ENCODE measurements at regions not wholly inside any gene's neighbourhood (a gene's known extent, or its start where the extent isn't known, plus 50 kb on each side); places are given as distances from the start of the nearest gene placed in this dataset.
"Not testable (repeated sequence)": the region's sequence is repeated elsewhere in the genome, so short reads cannot be mapped to it uniquely, and the experiment has no call there.

DNA sequence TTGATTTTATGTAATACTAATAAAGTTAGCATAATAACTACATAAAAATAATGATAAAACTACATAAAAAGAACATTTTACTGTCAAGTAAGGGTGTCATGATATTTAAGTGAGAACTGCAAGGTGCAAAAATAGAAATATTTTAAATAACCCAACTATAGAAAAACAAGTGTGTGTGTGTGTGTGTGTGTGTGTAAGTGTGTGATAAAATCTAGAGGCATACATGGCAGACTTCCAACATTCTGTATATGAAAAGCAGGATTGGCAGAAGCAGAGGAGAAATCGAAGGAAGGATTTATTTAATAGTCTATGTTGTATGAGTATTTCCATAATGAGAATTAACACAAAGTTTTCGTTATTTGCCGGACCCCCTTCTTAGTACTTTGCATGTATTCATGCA is 334.1 kb downstream of the KCNJ2 start:
- DNase-seq (ENCODE audit: low read depth in 4 of 4, low spot score in 2 of 4), result no peak

DNA sequence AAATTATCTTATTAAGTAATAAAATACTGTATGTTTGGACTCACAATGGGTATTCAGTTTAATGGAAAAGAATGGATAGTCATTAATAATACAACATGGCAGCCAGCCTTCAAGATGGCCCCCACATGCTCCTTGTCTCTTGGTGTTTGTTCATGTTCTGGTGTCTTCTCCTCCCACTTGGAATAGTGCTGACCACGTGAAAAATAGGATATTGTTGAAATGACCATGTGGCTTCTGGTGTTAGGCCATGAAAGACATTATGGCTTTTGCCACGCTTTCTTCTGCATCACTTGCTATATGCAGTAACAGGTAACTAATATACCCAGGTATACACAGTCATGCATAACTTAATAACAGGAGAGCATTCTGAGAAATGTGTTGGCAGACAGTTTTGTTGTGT is 341.0 kb downstream of the KCNJ2 start:
- DNase-seq (ENCODE audit: low read depth in 4 of 4, low spot score in 2 of 4), result no peak

DNA sequence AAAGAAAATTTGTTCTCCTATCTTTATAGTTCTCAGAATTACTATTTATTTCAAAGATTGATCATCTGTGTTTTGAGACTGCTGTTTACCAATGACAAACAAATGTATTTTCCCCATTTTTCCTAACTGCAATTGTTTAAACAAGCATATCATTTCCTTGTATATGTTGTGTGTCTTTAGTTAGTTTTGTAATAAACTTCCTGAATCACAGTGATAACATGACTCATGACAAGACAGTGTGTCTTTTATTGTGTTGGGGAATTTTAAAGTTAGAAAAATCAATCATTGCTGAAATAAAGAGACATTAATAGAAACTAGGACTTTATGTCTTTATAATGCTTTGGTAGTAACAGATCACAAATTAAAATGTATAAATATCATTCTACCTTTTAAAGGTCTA is 348.5 kb downstream of the KCNJ2 start:
- no peak for DNase-seq (ENCODE audit: low read depth in 4 of 4, low spot score in 2 of 4)

- no peak for DNase-seq (ENCODE audit: low read depth in 4 of 4, low spot score in 2 of 4)
These were observed 350.0 kb downstream of the KCNJ2 start for GRCh38 chr17:70519300-70519699.

GRCh38 chr17:70520447-70520846 is 351.1 kb downstream of the KCNJ2 start:
- no peak for DNase-seq (ENCODE audit: low read depth in 4 of 4, low spot score in 2 of 4)

GRCh38 chr17:70520956-70521355 is 351.6 kb downstream of the KCNJ2 start:
- DNase-seq (ENCODE audit: low read depth in 4 of 4, low spot score in 2 of 4), result no peak

DNA sequence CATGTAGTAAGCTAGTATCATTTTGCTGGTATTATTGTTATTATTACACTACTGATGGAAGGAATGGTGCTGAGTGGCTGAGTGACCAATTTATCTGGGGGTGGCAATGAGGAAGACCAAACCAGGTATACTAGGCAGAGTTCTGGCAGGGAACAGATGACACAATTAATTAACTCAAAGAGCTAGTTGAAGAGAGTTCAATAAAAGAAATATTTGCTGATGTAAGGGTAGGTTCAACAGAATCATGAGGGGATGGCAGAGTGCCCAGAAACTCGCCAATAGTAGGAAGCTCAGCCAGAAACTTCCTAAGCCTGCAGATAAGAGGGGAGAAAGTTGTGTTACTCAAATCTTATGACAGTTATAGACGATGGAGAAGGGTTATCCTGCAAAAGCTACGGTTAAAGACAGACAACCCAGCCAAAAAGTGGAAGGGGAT is 352.5 kb downstream of the KCNJ2 start:
- no peak for DNase-seq (ENCODE audit: low read depth in 4 of 4, low spot score in 2 of 4)

- DNase-seq (ENCODE audit: low read depth in 4 of 4, low spot score in 2 of 4), result no peak
These were observed 354.1 kb downstream of the KCNJ2 start for GRCh38 chr17:70523426-70523825.

DNA sequence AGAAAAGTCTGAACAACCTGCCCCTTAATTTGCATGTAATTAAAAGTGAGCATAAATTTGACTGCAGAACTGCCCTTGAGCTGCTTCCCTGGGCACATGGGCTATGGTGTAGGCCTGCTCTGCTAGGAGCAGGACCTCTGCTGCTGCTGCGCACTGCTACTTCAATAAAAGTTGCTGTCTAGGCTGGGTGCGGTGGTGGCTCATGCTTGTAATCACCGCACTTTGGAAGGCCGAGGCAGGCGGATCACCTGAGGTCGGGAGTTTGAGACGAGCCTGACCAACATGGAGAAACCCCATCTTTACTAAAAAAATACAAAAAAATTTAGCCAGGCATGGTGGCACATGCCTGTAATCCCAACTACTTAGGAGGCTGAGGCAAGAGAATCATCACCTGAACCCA is 355.7 kb downstream of the KCNJ2 start:
- not testable (repeated sequence) for DNase-seq (ENCODE audit: low read depth in 4 of 4, low spot score in 2 of 4)

DNA sequence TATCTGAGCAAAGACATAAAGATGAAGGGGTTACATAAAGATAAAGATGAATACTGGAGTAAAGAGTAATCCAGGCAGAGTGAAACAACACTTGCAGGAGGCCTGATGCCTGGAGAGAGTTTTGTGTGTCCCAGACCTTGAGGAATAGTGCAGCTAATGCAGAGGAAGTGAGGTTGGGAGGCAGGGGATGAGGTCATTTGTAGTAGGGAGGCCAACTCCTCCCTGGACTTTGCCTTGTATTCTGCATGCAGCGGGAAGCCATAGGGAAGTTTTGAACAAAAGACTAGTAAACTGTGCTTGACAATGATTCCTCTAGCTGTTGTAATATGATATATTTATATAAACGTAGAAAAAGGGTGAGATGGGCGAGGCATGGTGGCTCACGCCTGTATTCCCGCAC is 356.6 kb downstream of the KCNJ2 start:
- DNase-seq (ENCODE audit: low read depth in 4 of 4, low spot score in 2 of 4), result no peak

GRCh38 chr17:70527364-70527888 is 358.1 kb downstream of the KCNJ2 start:
- DNase-seq (ENCODE audit: low read depth in 4 of 4, low spot score in 2 of 4), result no peak

DNA sequence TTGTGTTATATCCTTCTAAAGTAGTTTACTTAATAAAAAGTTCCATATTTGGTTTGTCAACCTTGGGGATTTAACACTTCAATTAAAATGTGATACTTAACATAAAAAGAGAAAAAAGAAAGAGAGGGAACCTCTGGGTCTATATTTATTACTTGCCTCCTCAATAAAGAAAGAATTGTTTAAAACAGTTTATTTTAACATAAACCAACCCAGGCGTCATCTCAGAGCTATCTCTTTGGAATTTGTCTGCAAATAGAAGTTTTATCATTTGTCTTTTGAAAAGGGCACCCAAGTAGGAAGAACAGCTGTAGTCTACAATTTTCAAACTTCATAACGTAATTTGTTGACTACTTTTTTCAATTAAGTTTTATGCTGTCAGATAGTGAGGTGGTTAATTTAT is 364.1 kb downstream of the KCNJ2 start:
- DNase-seq (ENCODE audit: low read depth in 4 of 4, low spot score in 2 of 4), result no peak

- no peak for DNase-seq (ENCODE audit: low read depth in 4 of 4, low spot score in 2 of 4)
These were observed 366.7 kb downstream of the KCNJ2 start for GRCh38 chr17:70535986-70536385.

DNA sequence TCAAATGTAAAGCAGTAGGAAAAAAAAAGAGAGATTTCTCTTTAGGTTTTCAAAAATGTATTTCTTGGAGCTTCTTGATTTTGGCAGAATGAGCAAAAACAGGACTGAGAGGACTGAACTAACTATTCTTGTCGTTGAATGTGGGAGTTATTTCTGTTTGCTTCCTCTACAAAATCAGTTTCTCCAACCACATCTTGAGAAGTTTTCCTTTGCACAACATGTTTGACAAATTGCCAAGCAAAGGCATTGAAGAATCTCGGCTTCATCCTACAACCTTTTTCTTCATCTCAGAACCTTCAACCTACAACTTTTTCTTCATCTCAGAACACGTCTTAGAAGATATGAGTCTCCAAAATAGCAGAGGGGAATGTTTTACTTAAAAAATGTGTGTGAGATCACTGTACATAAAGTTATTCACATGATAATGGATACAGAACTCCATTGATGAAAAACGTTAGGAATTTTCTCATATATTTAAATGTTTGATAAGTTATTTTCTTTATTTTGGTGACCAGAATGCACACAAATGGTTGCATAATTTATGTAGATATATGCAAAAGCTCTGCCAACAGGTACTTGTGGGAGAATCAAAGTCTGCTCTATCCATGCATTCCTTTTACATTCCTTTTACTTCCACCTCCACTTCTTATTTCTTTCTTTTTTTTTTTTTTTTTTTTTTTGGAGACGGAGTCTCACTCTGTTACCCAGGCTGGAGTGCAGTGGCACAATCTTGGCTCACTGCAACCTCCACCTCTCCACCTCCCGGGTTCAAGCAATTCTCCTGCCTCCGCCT is 370.0 kb downstream of the KCNJ2 start:
- no peak for DNase-seq (ENCODE audit: low read depth in 4 of 4, low spot score in 2 of 4)

DNA sequence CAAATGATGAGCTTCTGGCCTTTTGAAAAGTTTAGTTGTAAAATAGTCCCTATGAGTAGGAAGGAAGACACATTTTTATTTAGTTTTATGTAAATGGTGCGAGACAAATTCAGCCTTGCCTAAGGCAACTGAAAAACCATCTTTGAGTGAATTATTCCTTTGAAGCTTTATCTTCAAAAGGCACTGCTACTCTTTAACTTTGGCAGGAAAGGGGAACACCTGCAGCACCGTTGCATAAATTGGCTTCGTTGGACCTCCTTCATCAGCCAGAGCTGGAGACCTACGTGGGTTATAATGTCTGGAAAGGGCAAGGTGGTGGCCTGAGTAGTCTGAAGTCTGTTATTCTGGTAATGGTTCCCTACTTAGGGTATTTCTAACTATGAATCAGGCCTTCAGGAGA is 373.5 kb downstream of the KCNJ2 start:
- DNase-seq (ENCODE audit: low read depth in 4 of 4, low spot score in 2 of 4), result no peak

DNA sequence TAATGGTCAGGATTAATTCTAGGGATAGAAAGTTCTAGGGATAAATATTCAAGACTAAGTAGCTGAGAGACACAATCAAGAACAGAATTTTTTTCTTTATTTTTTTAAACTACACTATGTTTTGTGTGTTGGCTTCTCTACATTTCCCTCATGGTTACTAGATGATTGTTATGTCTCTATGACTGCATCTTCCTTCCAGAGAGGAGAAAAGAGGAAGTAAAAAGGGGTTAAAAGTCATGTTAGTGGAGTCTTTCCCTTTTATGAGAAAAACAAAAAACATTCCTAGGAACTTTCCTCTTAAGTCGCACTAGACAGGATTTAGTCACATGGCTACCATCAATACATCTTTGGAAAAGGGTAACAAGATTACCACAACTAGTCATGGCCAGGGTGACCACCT is 375.0 kb downstream of the KCNJ2 start:
- no peak for DNase-seq (ENCODE audit: low read depth in 4 of 4, low spot score in 2 of 4)

- DNase-seq (ENCODE audit: low read depth in 4 of 4, low spot score in 2 of 4), result peak; percentile 11 to 38 (median 20)
These were observed 383.1 kb downstream of the KCNJ2 start for GRCh38 chr17:70552230-70552981.

DNA sequence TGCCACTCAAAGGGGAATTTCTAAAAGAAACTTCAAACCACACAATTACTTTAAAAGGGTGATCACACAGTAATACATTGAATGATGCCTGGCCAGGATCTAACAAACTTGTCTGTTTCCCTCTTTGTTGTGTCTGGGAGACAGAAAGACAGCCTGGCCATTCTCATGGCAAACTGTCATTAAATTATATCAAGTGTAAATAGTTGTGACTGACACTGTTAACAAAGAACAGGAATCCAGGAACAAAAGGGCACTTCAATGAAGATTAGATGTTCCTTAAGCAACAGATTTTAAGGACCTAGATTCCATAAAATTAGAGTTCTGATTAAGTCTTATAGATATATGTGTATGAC is 383.6 kb downstream of the KCNJ2 start:
- DNase-seq (ENCODE audit: low read depth in 4 of 4, low spot score in 2 of 4), result no peak

DNA sequence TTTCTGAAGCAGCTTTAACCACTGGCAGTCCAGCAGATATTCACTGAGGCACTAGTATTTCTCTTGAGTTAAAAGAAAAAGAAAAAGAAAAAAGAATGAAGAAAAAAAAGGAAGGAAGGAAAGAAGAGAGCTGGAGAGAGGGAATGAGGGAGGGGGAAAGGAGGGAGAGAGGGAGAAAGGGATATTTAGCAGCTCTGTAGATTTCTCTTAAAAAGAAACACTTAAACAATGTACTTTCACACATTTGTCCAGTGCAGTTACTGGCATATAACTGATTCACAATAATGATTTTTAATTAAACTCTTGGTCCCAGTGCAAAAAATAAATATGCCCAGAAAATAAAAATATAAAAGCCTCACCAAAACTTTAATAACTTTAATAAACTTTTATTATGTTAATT is 386.4 kb downstream of the KCNJ2 start:
- DNase-seq (ENCODE audit: low read depth in 4 of 4, low spot score in 2 of 4), result no peak

DNA sequence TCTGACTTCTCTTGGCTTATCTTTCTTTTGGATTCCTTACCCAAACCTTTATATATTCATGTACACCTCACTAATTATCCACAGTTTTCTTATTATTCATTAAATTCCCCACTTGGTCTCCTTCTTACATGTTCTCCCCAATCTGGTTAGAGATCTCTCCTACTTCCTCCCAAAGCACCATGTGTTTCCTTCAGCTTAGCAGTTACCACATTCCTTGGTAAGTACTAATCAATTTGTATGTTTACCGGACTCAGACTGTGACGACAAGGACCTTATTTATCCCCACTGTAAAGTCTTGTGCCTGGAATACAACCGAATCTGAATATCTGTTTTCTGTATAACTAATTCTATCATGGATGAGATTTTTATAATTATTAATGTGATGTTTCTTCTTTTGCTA is 389.5 kb downstream of the KCNJ2 start:
- no peak for DNase-seq (ENCODE audit: low read depth in 4 of 4, low spot score in 2 of 4)

DNA sequence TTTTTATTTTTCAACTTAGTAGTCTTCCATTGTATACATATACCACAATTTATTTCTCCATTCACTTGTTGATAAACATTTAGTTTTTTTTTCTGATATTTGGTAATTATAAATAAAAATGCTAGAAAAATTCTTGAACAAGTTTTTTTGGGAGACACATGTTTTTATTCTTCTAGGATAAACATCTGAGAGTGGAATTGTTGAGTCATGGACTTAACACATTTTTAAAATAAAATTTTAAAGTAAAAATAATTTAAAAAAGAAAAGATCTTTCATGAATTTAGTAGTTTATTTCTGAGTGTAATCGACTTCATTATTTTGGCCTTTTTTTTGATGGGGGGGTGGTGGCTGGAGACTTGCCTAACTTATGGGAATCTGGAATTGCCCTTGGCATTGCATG is 391.1 kb downstream of the KCNJ2 start:
- DNase-seq (ENCODE audit: low read depth in 4 of 4, low spot score in 2 of 4), result no peak

GRCh38 chr17:70562137-70562536 is 392.8 kb downstream of the KCNJ2 start:
- no peak for DNase-seq (ENCODE audit: low read depth in 4 of 4, low spot score in 2 of 4)
